ENCODE measurements at regions not wholly inside any gene's neighbourhood (a gene's known extent, or its start where the extent isn't known, plus 50 kb on each side); places are given as distances from the start of the nearest gene placed in this dataset.
"Not testable (repeated sequence)": the region's sequence is repeated elsewhere in the genome, so short reads cannot be mapped to it uniquely, and the experiment has no call there.

DNA sequence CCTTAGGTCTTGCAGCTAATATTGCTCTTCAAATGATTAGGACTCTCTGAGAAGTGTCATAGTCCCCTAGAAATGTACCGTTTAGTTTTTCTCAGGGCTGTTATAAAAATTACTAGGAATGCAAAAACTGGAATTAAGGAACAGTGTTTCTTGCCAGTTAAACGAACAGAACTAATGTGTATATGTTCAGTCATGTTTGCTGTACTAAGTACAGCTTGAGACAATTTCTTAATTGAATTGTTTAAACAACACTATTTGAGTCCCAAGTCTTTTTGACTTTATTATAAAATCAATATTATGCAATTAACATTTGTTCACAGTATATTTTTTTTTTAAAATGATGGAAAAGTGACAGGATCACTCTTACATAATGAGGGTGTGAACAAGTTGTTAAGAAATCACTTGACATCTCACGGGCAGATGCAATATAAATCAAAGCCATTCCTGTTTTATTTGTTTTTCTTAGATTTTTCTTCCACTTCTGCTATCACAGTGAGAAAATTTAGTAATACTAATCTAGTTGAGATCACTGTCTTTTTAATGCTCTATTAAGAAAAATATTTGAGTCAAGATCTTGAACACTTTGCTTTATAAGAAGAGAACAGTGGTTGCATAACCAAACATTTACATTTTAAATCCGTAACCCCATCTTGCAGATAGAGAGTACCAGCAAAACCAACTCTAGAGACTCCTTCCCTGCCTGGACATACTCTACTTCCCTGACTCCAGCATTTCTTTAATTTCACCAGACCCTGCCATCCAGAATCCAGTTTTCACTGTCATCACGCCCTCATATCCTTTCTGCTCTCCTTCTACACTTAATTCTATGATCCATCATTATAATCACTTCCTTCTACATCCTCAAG, 140.7 kb upstream of the KITLG start:
- no peak for TF ChIP-seq CTCF (IDR thresholded peaks at IDR 0.05; ENCODE audit: insufficient read depth, low read length, missing control alignments)
- no peak for DNase-seq (ENCODE audit: low read depth, low spot score)
- no peak overlapping the region for H3K4me3 ChIP-seq (ENCODE audit: low read depth, low read length)
- CTCF ChIA-PET = interaction anchor here (1.1 kb wide), 1 partner anchor 11 kb away, joined by 3 read pairs; no protein-coding TSS in a partner anchor
- POLR2A ChIA-PET = no interaction called here

- ChIA-PET POLR2A (no interaction called here), CTCF (interaction anchor here (1.1 kb wide), 1 partner anchor 12 kb away, joined by 3 read pairs; no protein-coding TSS in a partner anchor)
Observed at GRCh38 chr12:88720231-88720630, 140.0 kb upstream of the KITLG start.

DNA sequence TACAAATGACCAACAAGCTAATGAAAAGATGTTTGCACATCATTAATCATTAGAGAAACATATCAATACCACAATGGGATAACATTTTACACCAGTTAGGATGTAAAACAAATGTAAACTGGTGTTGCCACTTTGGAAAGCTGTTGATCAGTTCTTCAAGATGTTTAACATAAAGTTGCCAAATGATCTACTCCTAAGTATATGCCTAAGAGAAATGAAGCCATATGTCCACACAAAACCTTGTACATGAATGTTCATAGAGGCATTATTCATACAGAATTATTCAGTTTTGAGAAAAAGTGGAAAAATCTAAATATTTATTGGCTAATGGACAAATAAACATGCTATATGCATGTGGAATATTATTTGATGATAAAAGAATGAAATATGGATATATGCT, 136.9 kb upstream of the KITLG start:
- ChIA-PET CTCF (interaction anchor here (1.4 kb wide), 1 partner anchor 9 kb away, joined by 3 read pairs; no protein-coding TSS in a partner anchor), POLR2A (no interaction called here)
- TF ChIP-seq CTCF (IDR thresholded peaks at IDR 0.05; ENCODE audit: insufficient read depth, low read length, missing control alignments) = no peak
- no peak for DNase-seq (ENCODE audit: low read depth, low spot score)
- H3K4me3 ChIP-seq (ENCODE audit: low read depth, low read length) = no peak overlapping the region

More at GRCh38 chr12:88720231-88720630, 140.0 kb upstream of the KITLG start:
- H3K4me3 ChIP-seq (ENCODE audit: low read depth, low read length) = no peak overlapping the region
- no peak for DNase-seq (ENCODE audit: low read depth, low spot score)
- no peak for TF ChIP-seq CTCF (IDR thresholded peaks at IDR 0.05; ENCODE audit: insufficient read depth, low read length, missing control alignments)

DNA sequence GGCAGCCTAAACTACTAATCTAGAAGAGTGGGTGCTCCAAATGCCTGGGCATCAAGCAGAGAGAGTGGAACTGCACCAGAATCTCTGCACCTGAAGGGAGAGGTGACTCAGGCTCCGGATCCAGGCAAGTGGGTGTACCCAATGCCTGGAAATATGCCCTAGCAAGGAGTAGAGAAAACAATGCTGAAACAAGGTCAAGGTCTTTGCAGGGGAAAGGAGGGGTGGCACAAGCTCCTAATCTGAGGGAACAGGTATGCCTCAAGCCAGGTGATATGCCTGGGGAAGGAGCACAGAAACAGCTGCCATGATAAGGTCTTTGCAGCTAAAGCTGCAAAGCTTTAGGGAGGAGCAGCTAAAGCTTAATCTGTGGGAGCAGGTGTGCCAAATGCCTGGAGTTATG, 136.0 kb upstream of the KITLG start:
- CTCF ChIA-PET = no interaction called here
- no peak overlapping the region for H3K4me3 ChIP-seq (ENCODE audit: low read depth, low read length)
- POLR2A ChIA-PET = no interaction called here

DNA sequence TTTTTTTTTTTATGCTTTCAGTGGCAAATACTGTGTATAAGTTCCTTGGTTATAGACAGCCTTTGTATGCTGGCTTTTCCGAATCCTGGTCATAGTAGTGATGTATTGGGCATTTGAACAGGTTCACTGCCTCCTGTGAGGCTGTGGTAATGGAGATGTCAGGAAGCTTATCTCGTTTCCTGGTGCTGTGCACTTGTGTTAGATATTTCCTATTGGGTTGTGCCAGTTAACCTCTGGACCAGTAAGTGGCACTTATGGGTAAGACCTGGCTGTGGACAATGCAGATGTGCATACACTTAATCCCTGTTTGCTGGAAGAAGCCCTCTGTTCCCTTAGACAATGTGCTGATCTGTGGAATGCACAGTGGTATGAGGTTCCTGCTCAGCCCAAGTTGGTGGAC, 135.4 kb upstream of the KITLG start:
- CTCF ChIA-PET = no interaction called here
- DNase-seq (ENCODE audit: low read depth, low spot score) = no peak
- no peak for TF ChIP-seq CTCF (IDR thresholded peaks at IDR 0.05; ENCODE audit: insufficient read depth, low read length, missing control alignments)
- no peak overlapping the region for H3K4me3 ChIP-seq (ENCODE audit: low read depth, low read length)
- POLR2A ChIA-PET = no interaction called here

More for the DNA sequence above, 136.0 kb upstream of the KITLG start:
- TF ChIP-seq CTCF (IDR thresholded peaks at IDR 0.05; ENCODE audit: insufficient read depth, low read length, missing control alignments) = no peak
- DNase-seq (ENCODE audit: low read depth, low spot score) = no peak

DNA sequence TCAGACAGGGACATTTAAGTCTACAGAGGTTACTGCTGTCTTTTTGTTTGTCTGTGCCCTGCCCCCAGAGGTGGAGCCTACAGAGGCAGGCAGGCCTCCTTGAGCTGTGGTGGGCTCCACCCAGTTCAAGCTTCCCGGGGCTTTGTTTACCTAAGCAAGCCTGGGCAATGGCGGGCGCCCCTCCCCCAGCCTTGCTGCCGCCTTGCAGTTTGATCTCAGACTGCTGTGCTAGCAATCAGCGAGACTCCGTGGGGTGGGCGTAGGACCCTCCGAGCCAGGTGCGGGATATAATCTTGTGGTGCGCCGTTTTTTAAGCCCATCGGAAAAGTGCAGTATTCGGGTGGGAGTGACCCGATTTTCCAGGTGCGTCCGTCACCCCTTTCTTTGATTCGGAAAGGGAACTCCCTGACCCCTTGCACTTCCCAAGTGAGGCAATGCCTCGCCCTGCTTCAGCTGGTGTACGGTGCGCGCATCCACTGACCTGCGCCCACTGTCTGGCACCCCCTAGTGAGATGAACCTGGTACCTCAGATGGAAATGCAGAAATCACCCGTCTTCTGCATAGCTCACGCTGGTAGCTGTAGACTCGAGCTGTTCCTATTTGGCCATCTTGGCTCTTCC, 134.1 kb upstream of the KITLG start:
- H3K4me3 ChIP-seq (ENCODE audit: low read depth, low read length); POLR2A ChIA-PET; CTCF ChIA-PET; DNase-seq (ENCODE audit: low read depth, low spot score): not testable (repeated sequence)
